ENCODE measurements at regions not wholly inside any gene's neighbourhood (a gene's known extent, or its start where the extent isn't known, plus 50 kb on each side); places are given as distances from the start of the nearest gene placed in this dataset.

DNA sequence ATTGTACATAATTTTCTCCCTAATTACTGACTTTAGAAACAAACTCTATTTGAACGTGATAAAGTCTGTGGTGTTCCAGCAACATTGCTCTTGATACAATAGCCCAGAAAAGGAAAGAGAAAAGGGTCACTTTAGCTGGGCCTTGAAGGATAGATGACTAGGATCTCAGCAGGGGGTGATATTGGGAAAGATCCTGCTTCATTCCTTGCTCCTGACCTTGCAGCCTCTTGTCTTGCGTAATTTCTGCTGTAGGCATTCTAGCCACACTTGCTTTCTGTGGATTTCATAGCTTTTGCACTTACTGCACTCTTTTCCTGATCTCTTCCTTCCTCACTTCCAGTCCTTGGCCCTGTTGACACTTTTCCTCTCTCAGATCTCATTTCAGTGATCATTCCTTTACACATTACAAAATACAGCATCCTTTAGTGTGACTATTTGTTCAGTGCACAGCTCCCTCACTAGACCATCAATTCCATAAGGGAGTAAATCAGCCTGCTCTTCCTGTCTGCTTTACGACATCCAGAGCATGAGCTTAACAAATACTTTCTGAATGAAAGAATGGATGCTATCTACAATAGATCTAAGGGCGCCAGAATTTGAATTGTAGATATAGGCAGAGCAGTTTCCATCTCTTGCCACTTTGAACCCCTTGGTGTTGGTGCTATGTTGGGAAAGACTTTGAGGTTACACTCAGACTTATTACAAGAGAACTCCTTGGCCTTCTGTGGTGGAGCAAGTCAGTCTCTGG, 559.6 kb upstream of the MDFIC2 start:
- FAIRE-seq (no peak), DNase-seq (no peak)
- Histone ChIP-seq H3K4me3 (ENCODE audit: low read depth in 1 of 3, low read length in 3 of 3) (no peak overlapping the region), H3K27me3 (ENCODE audit: control insufficient read depth in 3 of 3, insufficient read depth in 3 of 3, low read length in 3 of 3) (no peaks in the 10 kb centered on the region), H3K27ac (ENCODE audit: low read depth in 1 of 3, low read length in 2 of 3) (no peak overlapping the region), H3K4me1 (ENCODE audit: control insufficient read depth in 3 of 3, insufficient read depth in 2 of 3, low read depth in 1 of 3, low read length in 2 of 3) (no peaks in the 10 kb centered on the region), H3K36me3 (ENCODE audit: control insufficient read depth in 3 of 3, insufficient read depth in 2 of 3, low read depth in 1 of 3, low read length in 3 of 3) (no peaks in the 10 kb centered on the region), H3K9me3 (ENCODE audit: control insufficient read depth in 2 of 2, insufficient read depth in 1 of 2, low read depth in 1 of 2, low read length in 1 of 2) (peaks cover 0 to 12% of the 10 kb centered on the region in 2 donors)
- WGBS, 3 donors: 74 to 84% (median 84%) methylated on average over 4 of the region's 4 CpGs

DNA sequence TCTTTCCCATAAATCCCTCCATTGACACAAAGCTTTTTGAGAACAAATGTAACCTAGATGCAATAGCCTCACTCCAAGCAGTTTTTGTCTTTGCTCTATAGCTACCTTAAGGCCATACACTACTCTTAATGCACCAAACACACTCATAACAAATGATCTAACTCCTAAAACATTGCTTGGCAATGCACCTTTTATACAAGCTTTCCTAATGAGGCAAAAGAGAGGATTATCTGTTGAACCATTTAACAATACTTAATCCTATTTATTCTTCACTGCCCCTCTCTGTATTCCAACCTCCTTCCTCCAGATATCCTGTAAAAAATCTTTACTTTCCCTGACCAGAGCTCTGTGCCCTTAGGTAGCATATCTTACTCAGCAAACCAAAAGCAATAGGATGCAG, 558.1 kb upstream of the MDFIC2 start:
- Histone ChIP-seq H3K4me3 (ENCODE audit: low read depth in 1 of 3, low read length in 3 of 3) (no peak overlapping the region), H3K27me3 (ENCODE audit: control insufficient read depth in 3 of 3, insufficient read depth in 3 of 3, low read length in 3 of 3) (no peaks in the 10 kb centered on the region), H3K27ac (ENCODE audit: low read depth in 1 of 3, low read length in 2 of 3) (no peak overlapping the region), H3K9me3 (ENCODE audit: control insufficient read depth in 2 of 2, insufficient read depth in 1 of 2, low read depth in 1 of 2, low read length in 1 of 2) (peaks cover 0 to 12% of the 10 kb centered on the region in 2 donors), H3K4me1 (ENCODE audit: control insufficient read depth in 3 of 3, insufficient read depth in 2 of 3, low read depth in 1 of 3, low read length in 2 of 3) (no peaks in the 10 kb centered on the region), H3K36me3 (ENCODE audit: control insufficient read depth in 3 of 3, insufficient read depth in 2 of 3, low read depth in 1 of 3, low read length in 3 of 3) (no peaks in the 10 kb centered on the region)
- DNase-seq: no peak
- no peak for FAIRE-seq

DNA sequence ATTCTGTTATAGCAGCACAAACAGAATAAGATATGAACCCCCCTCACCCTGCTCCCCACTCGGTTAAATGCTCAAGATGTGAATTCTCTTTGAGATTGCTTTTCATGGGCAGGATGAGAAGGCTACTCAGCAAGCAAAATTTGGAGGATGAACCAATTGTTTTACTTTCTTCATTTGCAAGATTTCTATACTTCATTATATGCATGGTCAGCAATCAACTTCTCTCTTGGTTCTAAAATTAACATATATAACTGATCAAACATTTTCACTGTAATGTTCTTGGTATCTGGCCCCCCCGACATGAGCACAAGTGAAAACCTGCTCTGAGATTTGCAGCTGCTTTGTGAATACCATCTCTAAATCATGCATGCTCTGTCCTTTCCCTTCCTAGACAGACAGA, 556.1 kb upstream of the MDFIC2 start:
- H3K27me3 ChIP-seq (ENCODE audit: control insufficient read depth in 3 of 3, insufficient read depth in 3 of 3, low read length in 3 of 3): no peaks in the 10 kb centered on the region
- FAIRE-seq (no peak), DNase-seq (no peak)
- H3K4me1 ChIP-seq (ENCODE audit: control insufficient read depth in 3 of 3, insufficient read depth in 2 of 3, low read depth in 1 of 3, low read length in 2 of 3): no peaks in the 10 kb centered on the region
- peaks cover 0 to 12% of the 10 kb centered on the region in 2 donors for H3K9me3 ChIP-seq (ENCODE audit: control insufficient read depth in 2 of 2, insufficient read depth in 1 of 2, low read depth in 1 of 2, low read length in 1 of 2)
- H3K27ac ChIP-seq (ENCODE audit: low read depth in 1 of 3, low read length in 2 of 3): no peak overlapping the region
- no peaks in the 10 kb centered on the region for H3K36me3 ChIP-seq (ENCODE audit: control insufficient read depth in 3 of 3, insufficient read depth in 2 of 3, low read depth in 1 of 3, low read length in 3 of 3)
- H3K4me3 ChIP-seq (ENCODE audit: low read depth in 1 of 3, low read length in 3 of 3): no peak overlapping the region
- 85 to 95% (median 94%) methylated on average over 2 of the region's 2 CpGs for WGBS, 3 donors

- 78 to 81% (median 80%) methylated on average over 5 of the region's 5 CpGs for WGBS, 3 donors
- Histone ChIP-seq H3K9me3 (ENCODE audit: control insufficient read depth in 2 of 2, insufficient read depth in 1 of 2, low read depth in 1 of 2, low read length in 1 of 2) (peaks cover 0 to under 1% of the 10 kb centered on the region in 2 donors), H3K27me3 (ENCODE audit: control insufficient read depth in 3 of 3, insufficient read depth in 3 of 3, low read length in 3 of 3) (no peaks in the 10 kb centered on the region), H3K4me1 (ENCODE audit: control insufficient read depth in 3 of 3, insufficient read depth in 2 of 3, low read depth in 1 of 3, low read length in 2 of 3) (no peaks in the 10 kb centered on the region), H3K36me3 (ENCODE audit: control insufficient read depth in 3 of 3, insufficient read depth in 2 of 3, low read depth in 1 of 3, low read length in 3 of 3) (no peaks in the 10 kb centered on the region), H3K4me3 (ENCODE audit: low read depth in 1 of 3, low read length in 3 of 3) (no peak overlapping the region), H3K27ac (ENCODE audit: low read depth in 1 of 3, low read length in 2 of 3) (no peak overlapping the region)
- no peak for FAIRE-seq
- DNase-seq: no peak
Observed at GRCh38 chr3:70863049-70863448, 550.6 kb upstream of the MDFIC2 start.

DNA sequence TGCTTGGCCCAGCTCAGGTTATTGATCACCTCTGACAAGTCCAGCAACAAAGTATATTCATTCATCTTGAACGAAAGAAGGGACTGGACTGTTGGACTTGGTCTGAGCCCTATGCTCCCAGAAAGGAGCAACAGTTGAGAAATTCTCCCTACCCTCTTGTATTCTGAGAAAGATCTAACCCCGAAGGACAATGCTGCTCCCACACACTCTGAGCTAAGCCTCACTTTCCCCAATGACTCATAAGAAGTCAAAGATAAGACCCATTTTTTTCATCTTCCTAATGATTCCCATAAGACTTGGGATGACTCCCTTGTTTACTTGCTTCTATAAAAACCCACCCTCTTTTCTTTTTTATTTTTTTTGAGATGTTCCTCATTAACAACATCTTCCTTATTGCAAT, 549.4 kb upstream of the MDFIC2 start:
- Histone ChIP-seq H3K4me1 (ENCODE audit: control insufficient read depth in 3 of 3, insufficient read depth in 2 of 3, low read depth in 1 of 3, low read length in 2 of 3) (no peaks in the 10 kb centered on the region), H3K27ac (ENCODE audit: low read depth in 1 of 3, low read length in 2 of 3) (no peak overlapping the region), H3K36me3 (ENCODE audit: control insufficient read depth in 3 of 3, insufficient read depth in 2 of 3, low read depth in 1 of 3, low read length in 3 of 3) (no peaks in the 10 kb centered on the region), H3K9me3 (ENCODE audit: control insufficient read depth in 2 of 2, insufficient read depth in 1 of 2, low read depth in 1 of 2, low read length in 1 of 2) (no peaks in the 10 kb centered on the region), H3K4me3 (ENCODE audit: low read depth in 1 of 3, low read length in 3 of 3) (no peak overlapping the region), H3K27me3 (ENCODE audit: control insufficient read depth in 3 of 3, insufficient read depth in 3 of 3, low read length in 3 of 3) (no peaks in the 10 kb centered on the region)
- DNase-seq (no peak), FAIRE-seq (no peak)
- 52 to 68% (median 68%) methylated on average over 2 of the region's 2 CpGs for WGBS, 3 donors

- no peaks in the 10 kb centered on the region for H3K4me1 ChIP-seq (ENCODE audit: control insufficient read depth in 3 of 3, insufficient read depth in 2 of 3, low read depth in 1 of 3, low read length in 2 of 3)
- FAIRE-seq: no peak
- H3K4me3 ChIP-seq (ENCODE audit: low read depth in 1 of 3, low read length in 3 of 3): no peak overlapping the region
- no peaks in the 10 kb centered on the region for H3K36me3 ChIP-seq (ENCODE audit: control insufficient read depth in 3 of 3, insufficient read depth in 2 of 3, low read depth in 1 of 3, low read length in 3 of 3)
- no peak overlapping the region for H3K27ac ChIP-seq (ENCODE audit: low read depth in 1 of 3, low read length in 2 of 3)
- H3K27me3 ChIP-seq (ENCODE audit: control insufficient read depth in 3 of 3, insufficient read depth in 3 of 3, low read length in 3 of 3): no peaks in the 10 kb centered on the region
- H3K9me3 ChIP-seq (ENCODE audit: control insufficient read depth in 2 of 2, insufficient read depth in 1 of 2, low read depth in 1 of 2, low read length in 1 of 2): no peaks in the 10 kb centered on the region
- WGBS, 3 donors: 82 to 86% (median 85%) methylated on average over 2 of the region's 2 CpGs
- DNase-seq: no peak
Observed at GRCh38 chr3:70861234-70861633, 548.8 kb upstream of the MDFIC2 start.

DNA sequence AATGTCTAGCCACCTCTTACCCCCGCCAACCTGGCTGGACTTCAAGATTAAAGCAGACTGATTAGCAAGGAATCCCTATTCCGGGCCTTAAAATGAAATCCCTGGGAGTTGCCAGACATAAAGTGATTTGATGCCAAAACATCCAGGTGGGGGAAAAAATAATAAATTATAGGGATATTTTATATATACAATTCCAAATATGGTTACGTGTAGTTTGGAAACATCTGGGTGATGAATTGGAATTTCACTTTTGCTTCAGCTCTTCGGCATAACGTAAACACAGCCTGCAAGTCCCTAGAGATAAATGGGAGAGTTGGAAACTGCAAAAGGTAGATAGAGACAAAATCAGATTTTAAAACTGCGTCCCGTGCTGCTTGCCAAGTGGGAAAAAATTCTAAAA, 545.5 kb upstream of the MDFIC2 start:
- Histone ChIP-seq H3K4me3 (ENCODE audit: low read depth in 1 of 3, low read length in 3 of 3) (no peak overlapping the region), H3K27ac (ENCODE audit: low read depth in 1 of 3, low read length in 2 of 3) (no peak overlapping the region), H3K9me3 (ENCODE audit: control insufficient read depth in 2 of 2, insufficient read depth in 1 of 2, low read depth in 1 of 2, low read length in 1 of 2) (no peaks in the 10 kb centered on the region), H3K36me3 (ENCODE audit: control insufficient read depth in 3 of 3, insufficient read depth in 2 of 3, low read depth in 1 of 3, low read length in 3 of 3) (no peaks in the 10 kb centered on the region), H3K4me1 (ENCODE audit: control insufficient read depth in 3 of 3, insufficient read depth in 2 of 3, low read depth in 1 of 3, low read length in 2 of 3) (no peaks in the 10 kb centered on the region), H3K27me3 (ENCODE audit: control insufficient read depth in 3 of 3, insufficient read depth in 3 of 3, low read length in 3 of 3) (no peaks in the 10 kb centered on the region)
- no peak for FAIRE-seq
- DNase-seq: no peak
- 57 to 71% (median 71%) methylated on average over 7 of the region's 7 CpGs for WGBS, 3 donors

GRCh38 chr3:70856414-70857162, 544.1 kb upstream of the MDFIC2 start:
- Histone ChIP-seq H3K4me3 (ENCODE audit: low read depth in 1 of 3, low read length in 3 of 3) (no peak overlapping the region), H3K27ac (ENCODE audit: low read depth in 1 of 3, low read length in 2 of 3) (no peak overlapping the region), H3K27me3 (ENCODE audit: control insufficient read depth in 3 of 3, insufficient read depth in 3 of 3, low read length in 3 of 3) (peaks cover 0 to 2% (median 0%) of the 10 kb centered on the region in 3 donors), H3K9me3 (ENCODE audit: control insufficient read depth in 2 of 2, insufficient read depth in 1 of 2, low read depth in 1 of 2, low read length in 1 of 2) (no peaks in the 10 kb centered on the region), H3K36me3 (ENCODE audit: control insufficient read depth in 3 of 3, insufficient read depth in 2 of 3, low read depth in 1 of 3, low read length in 3 of 3) (no peaks in the 10 kb centered on the region), H3K4me1 (ENCODE audit: control insufficient read depth in 3 of 3, insufficient read depth in 2 of 3, low read depth in 1 of 3, low read length in 2 of 3) (no peaks in the 10 kb centered on the region)
- FAIRE-seq: no peak
- WGBS, 3 donors: 76 to 77% (median 76%) methylated on average over 7 of the region's 7 CpGs
- no peak for DNase-seq

Measured in small intestine (tissue), 7 donors.